Gastrocnemius medialis (tissue), 4 donors: ENCODE measurements at regions not wholly inside any gene's neighbourhood (a gene's known extent, or its start where the extent isn't known, plus 50 kb on each side); places are given as distances from the start of the nearest gene placed in this dataset.

ENCODE experiments used
- ATAC-seq, 2 donors: fragments of 150-250 bp; one replicate each; pipeline ENCODE4 v1.9.1; 2016
- DNase-seq, 2 donors: peaks; one replicate each; pipeline ENCODE4 v3.0.0-alpha.2; 2019
- H3K27ac ChIP-seq, 4 donors: fragments of 200-600 bp; sonication (generic); 1 replicate in 1 of 4; 2 replicates in 3 of 4; pipeline ENCODE4 v1.5.1; 2016 to 2018; ENCODE audit warnings: mild to moderate bottlenecking in 2 of 4, moderate library complexity in 1 of 4
- H3K27me3 ChIP-seq, 3 donors: fragments of 200-600 bp; sonication (generic) in 2 of 3; 1 replicate in 1 of 3; 2 replicates in 2 of 3; pipeline versions ENCODE4 v1.5.1 to v1.6.0; 2016 to 2019; ENCODE audit warnings: mild to moderate bottlenecking in 1 of 3, moderate library complexity in 1 of 3
- H3K36me3 ChIP-seq, 2 donors: fragments of 200-600 bp; sonication (generic) in 1 of 2; one replicate each; pipeline ENCODE4 v1.5.1; 2017 to 2018
- H3K4me1 ChIP-seq, 2 donors: fragments of 200-600 bp; sonication (generic) in 1 of 2; one replicate each; pipeline ENCODE4 v1.5.1; 2016 to 2017; ENCODE audit warnings: mild to moderate bottlenecking in 2 of 2
- H3K4me3 ChIP-seq, 4 donors: fragments of 200-600 bp; sonication (generic) in 3 of 4; 1 replicate in 1 of 4; 2 replicates in 3 of 4; pipeline ENCODE4 v1.5.1; 2016 to 2019; ENCODE audit warnings: mild to moderate bottlenecking in 2 of 4
- H3K9me3 ChIP-seq, 3 donors: fragments of 200-600 bp; sonication (generic) in 2 of 3; 1 replicate in 1 of 3; 2 replicates in 2 of 3; pipeline ENCODE4 v1.5.1; 2016 to 2019
- CTCF ChIP-seq, 5 experiments: fragments of 450-650 bp in 3 of 5; fragments of 200-600 bp in 2 of 5; sonication (generic) in 2 of 5; IDR thresholded peaks in 4 of 5; conservative IDR thresholded peaks in 1 of 5; 1 replicate in 4 of 5; 2 replicates in 1 of 5; pipeline ENCODE4 v1.5.1; 2016 to 2019; ENCODE audit warnings: antibody characterized with exemption in 5 of 5, mild to moderate bottlenecking in 3 of 5, moderate library complexity in 3 of 5
- POLR2A ChIP-seq, 2 donors: fragments of 450-650 bp; IDR thresholded peaks; one replicate each; pipeline ENCODE4 v1.6.1; 2017; ENCODE audit warnings: antibody characterized with exemption in 2 of 2, mild to moderate bottlenecking in 2 of 2, moderate library complexity in 2 of 2
- in situ Hi-C, 4 donors: fragments of 200-750 bp; cut with MboI; loops; one replicate each; pipeline versions ENCODE4 v1.15.0 to v1.8.0; 2017; ENCODE audit warnings: low sequenced_read_pairs in 4 of 4
- intact Hi-C: fragments of 100-400 bp; cut with DNase I; formaldehyde crosslinking; loops from one replicate; pipeline ENCODE4 v1.15.1; 2023; ENCODE audit warnings: low total_unique reads

GRCh38 chr22:48975886-48976285 is 851.8 kb downstream of the BRD1 start:
- intact Hi-C loops: no loop called here
- ATAC-seq: no peak
- H3K27me3 ChIP-seq: no peaks in the 10 kb centered on the region
- H3K9me3 ChIP-seq: no peaks in the 10 kb centered on the region
- no peak for TF ChIP-seq POLR2A (IDR thresholded peaks at IDR 0.05)
- no peak for TF ChIP-seq CTCF (IDR thresholded peaks at IDR 0.05 in 4 of 5, conservative IDR thresholded peaks at IDR 0.05 in 1 of 5)
- H3K4me3 ChIP-seq: no peak overlapping the region
- no peaks in the 10 kb centered on the region for H3K4me1 ChIP-seq
- in situ Hi-C loops: no loop called here
- no peak for DNase-seq
- no peaks in the 10 kb centered on the region for H3K36me3 ChIP-seq
- H3K27ac ChIP-seq: no peak overlapping the region

GRCh38 chr22:48975316-48975741 is 852.3 kb downstream of the BRD1 start:
- no peaks in the 10 kb centered on the region for H3K27me3 ChIP-seq
- in situ Hi-C loops: no loop called here
- TF ChIP-seq POLR2A (IDR thresholded peaks at IDR 0.05) (no peak), CTCF (IDR thresholded peaks at IDR 0.05 in 4 of 5, conservative IDR thresholded peaks at IDR 0.05 in 1 of 5) (no peak)

GRCh38 chr22:48974443-48975315 is 853.0 kb downstream of the BRD1 start:
- Histone ChIP-seq H3K27me3 (no peaks in the 10 kb centered on the region), H3K4me3 (no peak overlapping the region), H3K27ac (no peak overlapping the region), H3K36me3 (no peaks in the 10 kb centered on the region), H3K9me3 (no peaks in the 10 kb centered on the region), H3K4me1 (no peaks in the 10 kb centered on the region)
- TF ChIP-seq POLR2A (IDR thresholded peaks at IDR 0.05) (no peak), CTCF (IDR thresholded peaks at IDR 0.05 in 4 of 5, conservative IDR thresholded peaks at IDR 0.05 in 1 of 5) (no peak)
- no peak for ATAC-seq
- in situ Hi-C loops: no loop called here
- intact Hi-C loops: no loop called here
- DNase-seq: no peak

More at GRCh38 chr22:48975316-48975741, 852.3 kb downstream of the BRD1 start:
- ATAC-seq (no peak), DNase-seq (no peak)
- H3K36me3 ChIP-seq: no peaks in the 10 kb centered on the region
- H3K4me3 ChIP-seq: no peak overlapping the region
- intact Hi-C loops: no loop called here
- no peaks in the 10 kb centered on the region for H3K4me1 ChIP-seq
- H3K9me3 ChIP-seq: no peaks in the 10 kb centered on the region
- no peak overlapping the region for H3K27ac ChIP-seq

GRCh38 chr22:48973694-48974041 is 854.0 kb downstream of the BRD1 start:
- in situ Hi-C loops: no loop called here
- DNase-seq (no peak), ATAC-seq (no peak)
- Histone ChIP-seq H3K4me3 (no peak overlapping the region), H3K27me3 (no peaks in the 10 kb centered on the region), H3K36me3 (no peaks in the 10 kb centered on the region), H3K4me1 (no peaks in the 10 kb centered on the region), H3K27ac (no peak overlapping the region), H3K9me3 (no peaks in the 10 kb centered on the region)
- no peak for TF ChIP-seq POLR2A (IDR thresholded peaks at IDR 0.05)
- TF ChIP-seq CTCF (IDR thresholded peaks at IDR 0.05 in 4 of 5, conservative IDR thresholded peaks at IDR 0.05 in 1 of 5): no peak
- intact Hi-C loops: no loop called here
